Testis (tissue), 2 donors: ENCODE measurements at regions not wholly inside any gene's neighbourhood (a gene's known extent, or its start where the extent isn't known, plus 50 kb on each side); places are given as distances from the start of the nearest gene placed in this dataset.

Experiments used
- CTCF ChIP-seq, 3 experiments: fragments of 450-650 bp in 2 of 3; fragments of 200-600 bp in 1 of 3; sonication (generic) in 1 of 3; IDR thresholded peaks; one replicate each; pipeline ENCODE4 v1.5.1; 2016 to 2019; ENCODE audit warnings: antibody characterized with exemption in 3 of 3, mild to moderate bottlenecking in 2 of 3, moderate library complexity in 1 of 3
- POLR2A ChIP-seq: fragments of 450-650 bp; IDR thresholded peaks from one replicate; pipeline ENCODE4 v1.6.1; 2017; ENCODE audit warnings: antibody characterized with exemption, mild to moderate bottlenecking, moderate library complexity

- TF ChIP-seq POLR2A (no peak), CTCF (IDR thresholded peaks at IDR 0.05) (no peak)
Observed at GRCh38 chr22:35175392-35175791, 81.9 kb upstream of the HMGXB4 start.
